GM12878 (cell line): ENCODE measurements at regions not wholly inside any gene's neighbourhood (a gene's known extent, or its start where the extent isn't known, plus 50 kb on each side); places are given as distances from the start of the nearest gene placed in this dataset.
"Not testable (repeated sequence)": the region's sequence is repeated elsewhere in the genome, so short reads cannot be mapped to it uniquely, and the experiment has no call there.

Source experiments
- ATAC-seq: fragments of 200-7000 bp; cut with Tn5 transposase; 3 replicates; pipeline ENCODE4 v1.9.1; 2020; ENCODE audit warnings: mild to moderate bottlenecking, moderate library complexity
- BruUV-seq: library from RNA; stranded (reverse); fragments of 400-500 nt; replicated peaks from 2 replicates; lab custom pipeline; 2021; lab: Mats Ljungman, UMichigan
- CTCF ChIA-PET: fragments of 300-600 bp; sonication (Branson Sonifier 250); formaldehyde crosslinking; extraction: SDS; loops from one replicate; lab custom pipeline; 2021; ENCODE audit warnings: inconsistent platforms; lab: Yijun Ruan, JAX
- POLR2A ChIA-PET: fragments of 350-600 bp; formaldehyde crosslinking; extraction: SDS; loops from one replicate; lab custom pipeline; 2021; ENCODE audit warnings: inconsistent platforms; lab: Charles Lee
- RAD21 ChIA-PET: fragments of 300-600 bp; sonication (Branson Sonifier 250); formaldehyde crosslinking; loops from one replicate; lab custom pipeline; 2023; ENCODE audit warnings: antibody characterized with exemption; ENCODE audit not compliant: unreplicated experiment; lab: Charles Lee
- SMC1A ChIA-PET: fragments of 300-600 bp; sonication (Branson Sonifier 250); formaldehyde crosslinking; loops from one replicate; lab custom pipeline; 2023; ENCODE audit not compliant: unreplicated experiment, uncharacterized antibody; lab: Charles Lee
- DNase-seq: peaks from one replicate; pipeline ENCODE4 v3.0.0-alpha.2; 2011; ENCODE audit warnings: low read depth, low spot score
- FAIRE-seq: peaks from 3 replicates; lab custom pipeline; 2011; peaks lifted over from hg19 to GRCh38; lab: Jason Lieb, UNC
- H2AFZ ChIP-seq: 2 replicates; pipeline ENCODE4 v1.6.0; 2011; ENCODE audit warnings: low read depth, low read length, control low read depth; ENCODE audit not compliant: control insufficient read depth
- H3K27ac ChIP-seq: 2 replicates; pipeline ENCODE4 v1.5.1; 2011; ENCODE audit warnings: control low read depth; ENCODE audit not compliant: control insufficient read depth, insufficient read depth
- H3K27me3 ChIP-seq, 2 experiments: replicated peaks in 1 of 2; 2 replicates each; pipeline versions ENCODE4 v1.6.0 to v1.6.1; 2011; ENCODE audit warnings: low read length in 1 of 2; ENCODE audit not compliant: control insufficient read depth in 2 of 2, insufficient read depth in 2 of 2
- H3K36me3 ChIP-seq, 2 experiments: 2 replicates each; pipeline ENCODE4 v1.5.1; 2011; ENCODE audit warnings: low read length in 1 of 2; ENCODE audit not compliant: control insufficient read depth in 2 of 2, insufficient read depth in 2 of 2
- H3K4me1 ChIP-seq: 2 replicates; pipeline ENCODE4 v1.6.1; 2011; ENCODE audit warnings: mild to moderate bottlenecking, low read length, moderate library complexity, mixed read lengths; ENCODE audit not compliant: control insufficient read depth, insufficient read depth
- H3K4me2 ChIP-seq: 2 replicates; pipeline ENCODE4 v1.6.0; 2011; ENCODE audit warnings: control low read depth; ENCODE audit not compliant: control insufficient read depth, insufficient read depth
- H3K4me3 ChIP-seq: fragments of 200-600 bp; sonication (generic); 2 replicates; pipeline ENCODE4 v1.5.1; 2016
- H3K79me2 ChIP-seq: 2 replicates; pipeline ENCODE4 v1.6.0; 2011; ENCODE audit warnings: low read length; ENCODE audit not compliant: control insufficient read depth, insufficient read depth
- H3K9ac ChIP-seq: 2 replicates; pipeline ENCODE4 v1.8.0; 2011; ENCODE audit warnings: low read length, control low read depth, mixed read lengths; ENCODE audit not compliant: control insufficient read depth, insufficient read depth
- H3K9me3 ChIP-seq: replicated peaks from 3 replicates; pipeline ENCODE4 v1.5.1; 2011; ENCODE audit warnings: mild to moderate bottlenecking, low read length; ENCODE audit not compliant: control insufficient read depth, insufficient read depth
- H4K20me1 ChIP-seq: 2 replicates; pipeline ENCODE4 v1.6.0; 2011; ENCODE audit not compliant: control insufficient read depth, insufficient read depth
- BACH1 ChIP-seq: fragments of 450-650 bp; IDR thresholded peaks from 2 replicates; pipeline ENCODE4 v1.6.1; 2017; ENCODE audit warnings: mild to moderate bottlenecking, borderline replicate concordance
- BCLAF1 ChIP-seq: fragments of 450-650 bp; IDR thresholded peaks from 2 replicates; pipeline ENCODE4 v1.6.1; 2017; ENCODE audit warnings: antibody characterized with exemption, mild to moderate bottlenecking, moderate library complexity
- DPF2 ChIP-seq: fragments of 450-650 bp; IDR thresholded peaks from 2 replicates; pipeline ENCODE4 v1.6.1; 2017; ENCODE audit warnings: mild to moderate bottlenecking
- FOXK2 ChIP-seq: fragments of 450-650 bp; IDR thresholded peaks from 2 replicates; pipeline ENCODE4 v1.6.1; 2017; ENCODE audit warnings: mild to moderate bottlenecking, moderate library complexity
- NFYB ChIP-seq: IDR thresholded peaks from 2 replicates; pipeline ENCODE4 v1.6.1; 2011; ENCODE audit warnings: low read depth, mild to moderate bottlenecking, low read length, improper control_type of control experiment, moderate library complexity; ENCODE audit not compliant: insufficient read depth
- POLR2A ChIP-seq: IDR thresholded peaks from 2 replicates; pipeline ENCODE4 v1.6.1; 2011; ENCODE audit warnings: low read depth, mild to moderate bottlenecking, low read length
- ZNF622 ChIP-seq: fragments of 450-650 bp; IDR thresholded peaks from 2 replicates; pipeline ENCODE4 v1.6.1; 2017; ENCODE audit warnings: mild to moderate bottlenecking, inconsistent platforms
- WGBS: methylation state at CpG from one replicate; pipeline ENCODE4 v1.1.6; 2016; ENCODE audit warnings: low lambda C conversion rate; ENCODE audit not compliant: insufficient replicate concordance, insufficient coverage; ENCODE audit errors: missing lambda C conversion rate; 5-methylcytosine and 5-hydroxymethylcytosine counted together
- in situ Hi-C: fragments of 300-500 bp; cut with MboI; formaldehyde crosslinking; loops from 9 replicates; pipeline ENCODE4 v1.14.3; 2018; ENCODE audit warnings: mixed read lengths
- intact Hi-C: fragments of 100-400 bp; cut with micrococcal nuclease; formaldehyde crosslinking; loops from one replicate; pipeline ENCODE4 v1.14.2; 2022; ENCODE audit not compliant: unreplicated experiment

- Histone ChIP-seq H3K36me3 (no peaks in the 10 kb centered on the region), H3K4me2 (no peak overlapping the region), H3K27ac (no peak overlapping the region), H3K9me3 (no peaks in the 10 kb centered on the region), H3K4me1 (no peaks in the 10 kb centered on the region), H3K27me3 (no peaks in the 10 kb centered on the region), H2AFZ (no peak overlapping the region), H3K4me3 (no peak overlapping the region), H3K9ac (no peak overlapping the region), H4K20me1 (no peaks in the 10 kb centered on the region), H3K79me2 (no peaks in the 10 kb centered on the region)
- FAIRE-seq (no peak), ATAC-seq (no peak), DNase-seq (no peak)
- TF ChIP-seq DPF2, result no peak
- TF ChIP-seq BACH1, result no peak
- TF ChIP-seq FOXK2, result no peak
- TF ChIP-seq ZNF622, result no peak
- no peak for TF ChIP-seq POLR2A
- TF ChIP-seq BCLAF1, result no peak
- TF ChIP-seq NFYB, result no peak
- CTCF ChIA-PET, result no interaction called here
- BruUV-seq, result no TSS peak
- SMC1A ChIA-PET, result no interaction called here
- RAD21 ChIA-PET, result no interaction called here
- POLR2A ChIA-PET, result no interaction called here
- 0% methylated on average over 3 of the region's 3 CpGs for WGBS
- intact Hi-C loops (no loop called here), in situ Hi-C loops (no loop called here)
These were observed 673.2 kb upstream of the SOX9 start for GRCh38 chr17:71447644-71448043.

- H3K9me3 ChIP-seq, H3K4me2 ChIP-seq, H3K9ac ChIP-seq, H3K27ac ChIP-seq, H4K20me1 ChIP-seq, RAD21 ChIA-PET, H3K79me2 ChIP-seq, H3K36me3 ChIP-seq, SMC1A ChIA-PET, H3K4me1 ChIP-seq, H2AFZ ChIP-seq, ATAC-seq, CTCF ChIA-PET, DNase-seq, FAIRE-seq, POLR2A ChIA-PET, intact Hi-C loops, H3K27me3 ChIP-seq, BruUV-seq, in situ Hi-C loops, H3K4me3 ChIP-seq: not testable (repeated sequence)
- 0% methylated on average over 2 of the region's 2 CpGs for WGBS
These were observed 670.2 kb upstream of the SOX9 start for GRCh38 chr17:71450657-71451056.
